H1 (cell line): ENCODE measurements at regions not wholly inside any gene's neighbourhood (a gene's known extent, or its start where the extent isn't known, plus 50 kb on each side); places are given as distances from the start of the nearest gene placed in this dataset.

Experiments used
- CTCF ChIA-PET: fragments of 300-600 bp; sonication (Branson Sonifier 250); formaldehyde crosslinking; loops from one replicate; lab custom pipeline; 2021; ENCODE audit not compliant: partially characterized antibody; lab: Charles Lee
- POLR2A ChIA-PET: fragments of 300-600 bp; sonication (Branson Sonifier 250); formaldehyde crosslinking; loops from one replicate; lab custom pipeline; 2021; ENCODE audit warnings: inconsistent platforms; ENCODE audit not compliant: partially characterized antibody; lab: Charles Lee
- DNase-seq, 2 experiments: peaks; one replicate each; pipeline versions ENCODE4 v3.0.0 to v3.0.0-alpha.2; 2010 to 2022; ENCODE audit warnings: low spot score in 2 of 2, low read depth in 1 of 2, mixed read lengths in 1 of 2
- FAIRE-seq: peaks from 2 replicates; lab custom pipeline; 2011; peaks lifted over from hg19 to GRCh38; lab: Jason Lieb, UNC
- H2AFZ ChIP-seq: 2 replicates; pipeline ENCODE4 v1.8.1; 2012; ENCODE audit warnings: low read length, inconsistent platforms
- H2AK5ac ChIP-seq: 2 replicates; pipeline ENCODE4 v1.6.1; 2013; ENCODE audit warnings: low read depth, low read length
- H2BK120ac ChIP-seq: replicated peaks from 2 replicates; pipeline ENCODE3; 2013; ENCODE audit warnings: low read depth, low read length, inconsistent platforms
- H2BK12ac ChIP-seq: 2 replicates; pipeline ENCODE4 v1.6.1; 2013; ENCODE audit warnings: low read depth, low read length
- H2BK15ac ChIP-seq: 2 replicates; pipeline ENCODE4 v1.6.1; 2013; ENCODE audit warnings: low read length
- H2BK20ac ChIP-seq: 2 replicates; pipeline ENCODE4 v1.6.1; 2013; ENCODE audit warnings: low read length
- H2BK5ac ChIP-seq: 2 replicates; pipeline ENCODE4 v1.6.1; 2013; ENCODE audit warnings: low read depth, low read length
- H3K14ac ChIP-seq: 2 replicates; pipeline ENCODE4 v1.6.1; 2013; ENCODE audit warnings: inconsistent platforms; ENCODE audit not compliant: insufficient read length
- H3K18ac ChIP-seq: 2 replicates; pipeline ENCODE4 v1.6.1; 2013; ENCODE audit warnings: low read length; ENCODE audit errors: extremely low read depth
- H3K23ac ChIP-seq: 2 replicates; pipeline ENCODE4 v1.6.1; 2013; ENCODE audit warnings: inconsistent platforms; ENCODE audit not compliant: insufficient read length
- H3K23me2 ChIP-seq: 2 replicates; pipeline ENCODE4 v1.6.1; 2013; ENCODE audit warnings: low read depth, low read length
- H3K27ac ChIP-seq: 2 replicates; pipeline ENCODE4 v1.6.1; 2011; ENCODE audit warnings: low read depth, low read length, inconsistent platforms
- H3K27me3 ChIP-seq, 4 experiments: replicated peaks in 1 of 4; 1 replicate in 1 of 4; 2 replicates in 3 of 4; pipeline versions ENCODE4 v1.6.1 to v1.8.1; 2011 to 2013; ENCODE audit warnings: low read length in 3 of 4, mild to moderate bottlenecking in 3 of 4, inconsistent platforms in 2 of 4, mixed read lengths in 2 of 4, moderate library complexity in 1 of 4; ENCODE audit not compliant: control insufficient read depth in 3 of 4, insufficient read depth in 3 of 4; ENCODE audit errors: extremely low read depth in 1 of 4
- H3K36me3 ChIP-seq, 4 experiments: 2 replicates each; pipeline versions ENCODE4 v1.6.1 to v1.8.1; 2011 to 2013; ENCODE audit warnings: mild to moderate bottlenecking in 4 of 4, low read length in 3 of 4, moderate library complexity in 2 of 4, control low read depth in 1 of 4, inconsistent platforms in 1 of 4; ENCODE audit not compliant: insufficient read depth in 4 of 4, control insufficient read depth in 2 of 4
- H3K4ac ChIP-seq: replicated peaks from 2 replicates; pipeline ENCODE3; 2013; ENCODE audit warnings: low read length, low read depth, mixed read lengths, inconsistent platforms; ENCODE audit not compliant: insufficient read length
- H3K4me1 ChIP-seq, 4 experiments: replicated peaks in 1 of 4; 1 replicate in 1 of 4; 2 replicates in 3 of 4; pipeline versions ENCODE4 v1.6.1 to v1.8.1; 2011 to 2013; ENCODE audit warnings: low read length in 3 of 4, inconsistent platforms in 2 of 4, mixed read lengths in 1 of 4; ENCODE audit not compliant: insufficient read depth in 4 of 4, control insufficient read depth in 3 of 4
- H3K4me2 ChIP-seq, 2 experiments: 2 replicates each; pipeline versions ENCODE4 v1.6.1 to v1.8.1; 2011 to 2013; ENCODE audit warnings: low read depth in 2 of 2, low read length in 2 of 2, control low read depth in 1 of 2, inconsistent platforms in 1 of 2, mild to moderate bottlenecking in 1 of 2; ENCODE audit not compliant: insufficient read depth in 1 of 2
- H3K4me3 ChIP-seq, 4 experiments: fragments of 200-600, 300-600 bp in 1 of 4; sonication (generic), shearing (Covaris generic), sonication (Bioruptor Twin) in 1 of 4; 2 replicates each; pipeline versions ENCODE4 v1.5.1 to v1.8.1; 2011 to 2016; ENCODE audit warnings: low read length in 4 of 4, low read depth in 3 of 4, control low read depth in 2 of 4, inconsistent platforms in 2 of 4, mild to moderate bottlenecking in 2 of 4, mixed read lengths in 1 of 4, moderate library complexity in 1 of 4; ENCODE audit not compliant: insufficient read depth in 2 of 4; ENCODE audit errors: extremely low read depth in 1 of 4
- H3K56ac ChIP-seq: replicated peaks from 2 replicates; pipeline ENCODE3; 2013; ENCODE audit warnings: low read depth, mild to moderate bottlenecking, mixed read lengths, low read length, inconsistent platforms; ENCODE audit not compliant: insufficient read length
- H3K79me1 ChIP-seq: 2 replicates; pipeline ENCODE4 v1.6.1; 2013; ENCODE audit warnings: low read depth, low read length, control low read depth
- H3K79me2 ChIP-seq, 2 experiments: 2 replicates each; pipeline versions ENCODE4 v1.6.1 to v1.8.1; 2012 to 2013; ENCODE audit warnings: low read length in 2 of 2, mild to moderate bottlenecking in 2 of 2, inconsistent platforms in 1 of 2; ENCODE audit not compliant: insufficient read depth in 2 of 2, control insufficient read depth in 1 of 2
- H3K9ac ChIP-seq, 4 experiments: replicated peaks in 1 of 4; 1 replicate in 1 of 4; 2 replicates in 3 of 4; pipeline versions ENCODE4 v1.6.1 to v1.8.1; 2011 to 2013; ENCODE audit warnings: low read depth in 3 of 4, low read length in 3 of 4, control low read depth in 2 of 4, mild to moderate bottlenecking in 2 of 4, moderate library complexity in 2 of 4, inconsistent platforms in 1 of 4; ENCODE audit errors: extremely low read depth in 1 of 4
- H3K9me3 ChIP-seq, 2 experiments: 2 replicates each; pipeline versions ENCODE4 v1.6.1 to v1.8.1; 2012 to 2013; ENCODE audit warnings: mild to moderate bottlenecking in 2 of 2, moderate library complexity in 2 of 2, control low read depth in 1 of 2, inconsistent platforms in 1 of 2, low read depth in 1 of 2, low read length in 1 of 2, mixed read lengths in 1 of 2; ENCODE audit not compliant: insufficient read depth in 2 of 2
- H4K20me1 ChIP-seq, 2 experiments: replicated peaks in 1 of 2; 2 replicates each; pipeline versions ENCODE3 to v1.8.1; 2011 to 2013; ENCODE audit warnings: inconsistent platforms in 2 of 2, low read length in 2 of 2, mild to moderate bottlenecking in 1 of 2; ENCODE audit not compliant: insufficient read depth in 2 of 2, control insufficient read depth in 1 of 2
- H4K5ac ChIP-seq: 2 replicates; pipeline ENCODE4 v1.6.1; 2013; ENCODE audit warnings: low read length, low read depth, mixed read lengths, inconsistent platforms; ENCODE audit not compliant: insufficient read length
- H4K8ac ChIP-seq: 2 replicates; pipeline ENCODE4 v1.8.0; 2013; ENCODE audit warnings: mild to moderate bottlenecking, moderate library complexity, low read length, inconsistent platforms; ENCODE audit not compliant: insufficient read depth; ENCODE audit errors: extremely low read depth
- H4K91ac ChIP-seq: replicated peaks from 2 replicates; pipeline ENCODE3; 2013; ENCODE audit warnings: low read length, mixed read lengths, inconsistent platforms; ENCODE audit not compliant: insufficient read length
- BCL11A ChIP-seq, 2 experiments: IDR thresholded peaks; one replicate each; pipeline ENCODE4 v1.6.1; 2011; ENCODE audit warnings: low read depth in 2 of 2, low read length in 2 of 2, mild to moderate bottlenecking in 2 of 2
- EGR1 ChIP-seq: IDR thresholded peaks from 2 replicates; pipeline ENCODE4 v1.6.1; 2011; ENCODE audit warnings: low read depth, low read length, borderline replicate concordance
- FOSL1 ChIP-seq: IDR thresholded peaks from 2 replicates; pipeline ENCODE4 v1.6.1; 2011; ENCODE audit warnings: mild to moderate bottlenecking, low read depth, low read length, moderate library complexity; ENCODE audit not compliant: insufficient read depth
- HDAC2 ChIP-seq, 2 experiments: fragments of 300-600 bp in 1 of 2; sonication (generic) in 1 of 2; IDR thresholded peaks; 2 replicates each; pipeline ENCODE4 v1.6.1; 2011 to 2012; ENCODE audit warnings: low read depth in 2 of 2, low read length in 2 of 2, mild to moderate bottlenecking in 2 of 2, moderate library complexity in 2 of 2, borderline replicate concordance in 1 of 2, inconsistent platforms in 1 of 2
- JUN ChIP-seq: IDR thresholded peaks from 2 replicates; pipeline ENCODE4 v1.6.1; 2011; ENCODE audit warnings: low read depth, mild to moderate bottlenecking, improper control_type of control experiment, low read length
- PHF8 ChIP-seq: fragments of 200-600 bp; sonication (generic); conservative IDR thresholded peaks from 2 replicates; pipeline ENCODE4 v1.7.1; 2012; ENCODE audit warnings: low read depth, mild to moderate bottlenecking, inconsistent platforms, low read length, moderate library complexity
- RFX5 ChIP-seq: IDR thresholded peaks from 2 replicates; pipeline ENCODE4 v1.6.1; 2011; ENCODE audit warnings: low read depth, low read length, improper control_type of control experiment, borderline replicate concordance
- SAP30 ChIP-seq: fragments of 300-600 bp; sonication (generic); IDR thresholded peaks from 2 replicates; pipeline ENCODE4 v1.7.1; 2012; ENCODE audit warnings: low read length, moderate library complexity, mild to moderate bottlenecking, inconsistent platforms; ENCODE audit not compliant: insufficient read depth, insufficient replicate concordance
- SUZ12 ChIP-seq: fragments of 200-600 bp; sonication (generic); IDR thresholded peaks from 2 replicates; pipeline ENCODE4 v1.6.1; 2012; ENCODE audit warnings: mild to moderate bottlenecking, inconsistent platforms, low read length, moderate library complexity, mixed read lengths
- TAF7 ChIP-seq: optimal IDR thresholded peaks from 2 replicates; pipeline ENCODE3; 2011; ENCODE audit warnings: low read depth, mild to moderate bottlenecking, inconsistent platforms, low read length, moderate library complexity, borderline replicate concordance
- TCF12 ChIP-seq: IDR thresholded peaks from 2 replicates; pipeline ENCODE4 v1.6.1; 2011; ENCODE audit warnings: low read depth, mild to moderate bottlenecking, low read length
- TF ChIP-seq, protein P1 (sequence below): IDR thresholded peaks from 2 replicates; pipeline ENCODE4 v1.6.1; 2011; ENCODE audit warnings: low read depth, mild to moderate bottlenecking, low read length; ENCODE audit not compliant: insufficient read depth

DNA sequence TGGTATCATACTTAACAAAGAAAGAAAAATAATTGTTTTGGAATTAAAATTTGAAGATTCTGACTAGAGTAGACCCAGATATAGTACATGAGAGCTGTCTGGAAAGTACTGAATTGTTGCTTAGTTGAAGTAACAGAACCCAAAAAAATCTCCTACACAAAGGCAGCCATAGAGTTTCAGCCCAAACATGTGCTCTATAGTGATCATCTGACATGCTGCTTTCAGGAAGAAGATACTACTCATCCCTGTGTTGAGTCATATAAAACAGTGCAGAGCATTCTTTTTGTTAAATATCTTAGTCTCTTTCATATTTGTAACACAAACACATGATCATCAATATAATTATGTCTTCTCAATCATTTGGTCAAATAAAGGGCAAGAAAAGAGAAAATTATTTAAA is 84.8 kb upstream of the PTPRM start:
- H2AFZ ChIP-seq: no peak overlapping the region
- H2BK12ac ChIP-seq: no peak overlapping the region
- no peak overlapping the region for H2BK20ac ChIP-seq
- H3K79me1 ChIP-seq: no peaks in the 10 kb centered on the region
- H2AK5ac ChIP-seq: no peak overlapping the region
- ChIA-PET CTCF (no interaction called here), POLR2A (no interaction called here)
- TF ChIP-seq SUZ12: no peak
- TF ChIP-seq, protein P1, sequence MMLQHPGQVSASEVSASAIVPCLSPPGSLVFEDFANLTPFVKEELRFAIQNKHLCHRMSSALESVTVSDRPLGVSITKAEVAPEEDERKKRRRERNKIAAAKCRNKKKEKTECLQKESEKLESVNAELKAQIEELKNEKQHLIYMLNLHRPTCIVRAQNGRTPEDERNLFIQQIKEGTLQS: no peak
- no peak for TF ChIP-seq PHF8
- no peak for TF ChIP-seq HDAC2 (IDR thresholded peaks at IDR 0.05; ENCODE audit: borderline replicate concordance in 1 of 2, low read depth in 2 of 2, low read length in 2 of 2)
- no peak for TF ChIP-seq JUN
- no peak for TF ChIP-seq EGR1
- TF ChIP-seq BCL11A (IDR thresholded peaks at IDR 0.05; ENCODE audit: low read depth in 2 of 2, low read length in 2 of 2): no peak
- no peak for TF ChIP-seq SAP30
- no peak for TF ChIP-seq FOSL1
- TF ChIP-seq TCF12: no peak
- TF ChIP-seq RFX5: no peak
- TF ChIP-seq TAF7: no peak
- no peak overlapping the region for H3K18ac ChIP-seq
- H3K4me3 ChIP-seq: no peak overlapping the region
- FAIRE-seq: no peak
- no peak overlapping the region for H2BK15ac ChIP-seq
- H3K36me3 ChIP-seq: no peaks in the 10 kb centered on the region
- no peak overlapping the region for H2BK120ac ChIP-seq
- H3K4me2 ChIP-seq: no peak overlapping the region
- H3K56ac ChIP-seq: no peak overlapping the region
- no peaks in the 10 kb centered on the region for H3K27me3 ChIP-seq
- no peak overlapping the region for H2BK5ac ChIP-seq
- H3K79me2 ChIP-seq: no peaks in the 10 kb centered on the region
- H4K20me1 ChIP-seq: no peaks in the 10 kb centered on the region
- H3K9me3 ChIP-seq: no peaks in the 10 kb centered on the region
- H3K4me1 ChIP-seq: no peaks in the 10 kb centered on the region
- H3K27ac ChIP-seq: no peak overlapping the region
- H4K8ac ChIP-seq: no peak overlapping the region
- no peak overlapping the region for H3K23ac ChIP-seq
- no peak overlapping the region for H4K5ac ChIP-seq
- no peak overlapping the region for H3K4ac ChIP-seq
- H3K23me2 ChIP-seq: no peaks in the 10 kb centered on the region
- no peak overlapping the region for H3K14ac ChIP-seq
- no peak for DNase-seq
- no peak overlapping the region for H3K9ac ChIP-seq
- H4K91ac ChIP-seq: no peak overlapping the region
